Neural progenitor cell (in vitro differentiated cells): ENCODE measurements at regions not wholly inside any gene's neighbourhood (a gene's known extent, or its start where the extent isn't known, plus 50 kb on each side); places are given as distances from the start of the nearest gene placed in this dataset.
"Not testable (repeated sequence)": the region's sequence is repeated elsewhere in the genome, so short reads cannot be mapped to it uniquely, and the experiment has no call there.

Experiments
- DNase-seq: peaks from one replicate; pipeline ENCODE4 v3.0.0-alpha.2; 2016; ENCODE audit warnings: low spot score
- H2AFZ ChIP-seq: fragments of 200-600 bp; sonication (generic); replicated peaks from 2 replicates; pipeline ENCODE4 v1.6.1; 2016; ENCODE audit warnings: antibody characterized with exemption
- H3F3A ChIP-seq: fragments of 200-600 bp; sonication (generic); 2 replicates; pipeline ENCODE4 v1.6.1; 2016; ENCODE audit warnings: antibody characterized with exemption, low read depth
- H3K27ac ChIP-seq: fragments of 200-600 bp; sonication (generic); 2 replicates; pipeline ENCODE4 v1.5.1; 2016; ENCODE audit warnings: mild to moderate bottlenecking
- H3K27me3 ChIP-seq: fragments of 200-600 bp; sonication (generic); 2 replicates; pipeline ENCODE4 v1.6.1; 2016; ENCODE audit warnings: mild to moderate bottlenecking, moderate library complexity
- H3K36me3 ChIP-seq: fragments of 200-600 bp; sonication (generic); 2 replicates; pipeline ENCODE4 v1.5.1; 2016
- H3K4me1 ChIP-seq: fragments of 200-600 bp; sonication (generic); 2 replicates; pipeline ENCODE4 v1.6.1; 2016; ENCODE audit warnings: mixed run types
- H3K4me2 ChIP-seq: fragments of 200-600 bp; sonication (generic); 2 replicates; pipeline ENCODE4 v1.6.1; 2016
- H3K4me3 ChIP-seq: fragments of 200-600 bp; sonication (generic); 2 replicates; pipeline ENCODE4 v1.5.1; 2016
- H3K79me2 ChIP-seq: fragments of 200-600 bp; sonication (generic); 2 replicates; pipeline ENCODE4 v1.6.1; 2016; ENCODE audit warnings: low read depth
- H3K9ac ChIP-seq: fragments of 200-600 bp; sonication (generic); 2 replicates; pipeline ENCODE4 v1.6.1; 2016
- H3K9me3 ChIP-seq: fragments of 200-600 bp; sonication (generic); 2 replicates; pipeline ENCODE4 v1.5.1; 2016; ENCODE audit warnings: low read depth
- H4K20me1 ChIP-seq: fragments of 200-600 bp; sonication (generic); 2 replicates; pipeline ENCODE4 v1.6.1; 2016; ENCODE audit warnings: low read depth
- H3K27ac Mint-ChIP-seq: 3 replicates; pipeline ENCODE4 v1.8.0; 2021; ENCODE audit warnings: mixed read lengths
- H3K27me3 Mint-ChIP-seq: 2 replicates; pipeline ENCODE4 v1.8.0; 2022; ENCODE audit warnings: low read depth, mild to moderate bottlenecking, inconsistent platforms, moderate library complexity, mixed read lengths; ENCODE audit not compliant: insufficient read depth
- H3K36me3 Mint-ChIP-seq: 3 replicates; pipeline ENCODE4 v1.8.0; 2021; ENCODE audit warnings: mixed read lengths
- H3K4me1 Mint-ChIP-seq: 3 replicates; pipeline ENCODE4 v1.8.0; 2021; ENCODE audit warnings: mixed read lengths
- H3K4me3 Mint-ChIP-seq: 3 replicates; pipeline ENCODE4 v1.8.0; 2021; ENCODE audit warnings: mild to moderate bottlenecking, moderate library complexity, mixed read lengths
- H3K9me3 Mint-ChIP-seq: 3 replicates; pipeline ENCODE4 v1.8.0; 2020; ENCODE audit warnings: mixed read lengths
- CTCF ChIP-seq: fragments of 200-600 bp; sonication (generic); IDR thresholded peaks from 2 replicates; pipeline ENCODE4 v1.5.1; 2017; ENCODE audit warnings: antibody characterized with exemption, mild to moderate bottlenecking
- EZH2 ChIP-seq: fragments of 200-600 bp; sonication (generic); IDR thresholded peaks from 2 replicates; pipeline ENCODE4 v1.6.1; 2017; ENCODE audit warnings: antibody characterized with exemption, mild to moderate bottlenecking, moderate library complexity
- EZH2phosphoT487 ChIP-seq: fragments of 200-600 bp; sonication (generic); IDR thresholded peaks from 2 replicates; pipeline ENCODE4 v1.6.1; 2017; ENCODE audit warnings: antibody characterized with exemption

DNA sequence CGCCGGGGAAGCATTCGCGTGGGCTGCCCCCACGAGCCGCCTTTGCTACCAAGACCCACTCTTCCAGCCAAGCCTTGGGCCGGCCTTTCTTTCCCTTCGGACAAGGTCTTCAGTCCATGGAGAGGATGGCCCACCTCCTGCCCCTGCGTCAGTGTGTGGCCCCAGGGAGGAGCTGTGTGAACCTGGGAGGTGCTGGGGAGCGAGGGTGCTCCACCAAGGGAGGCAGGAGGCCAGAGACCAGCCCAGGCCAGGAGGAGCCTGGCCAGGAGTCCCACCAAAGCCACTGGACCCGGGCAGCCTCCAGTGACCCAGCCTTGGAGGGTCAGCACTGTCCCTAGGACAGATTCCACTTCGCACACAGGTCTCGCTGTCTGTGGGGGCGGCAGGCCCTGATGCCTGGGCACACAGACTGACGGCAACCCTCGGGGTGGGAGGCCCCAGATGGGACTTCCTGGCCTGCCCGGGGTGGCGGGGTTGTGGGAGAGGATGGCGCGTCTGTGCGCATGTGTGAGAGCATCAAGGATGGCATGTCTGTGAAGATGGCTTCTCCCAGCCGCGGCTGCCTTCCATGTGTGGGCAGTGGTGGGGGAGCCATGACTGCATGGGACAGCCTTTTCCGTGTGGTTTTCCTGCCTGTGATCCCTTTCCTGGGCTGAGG is 113.3 kb upstream of the LPCAT1 start:
- H3K9me3 Mint-ChIP-seq = no peaks in the 10 kb centered on the region
- H3K36me3 Mint-ChIP-seq = no peaks in the 10 kb centered on the region
- no peak overlapping the region for H3K9ac ChIP-seq
- H4K20me1 ChIP-seq = no peaks in the 10 kb centered on the region
- H3K79me2 ChIP-seq = no peaks in the 10 kb centered on the region
- no peaks in the 10 kb centered on the region for H3K9me3 ChIP-seq
- H3K4me3 Mint-ChIP-seq = no peak overlapping the region
- no peak overlapping the region for H3K27ac Mint-ChIP-seq
- peaks cover 25% of the 10 kb centered on the region for H3K4me1 Mint-ChIP-seq
- H3K36me3 ChIP-seq = no peaks in the 10 kb centered on the region
- H3K27ac ChIP-seq = no peak overlapping the region
- H3K4me2 ChIP-seq = no peak overlapping the region
- no peaks in the 10 kb centered on the region for H3K4me1 ChIP-seq
- peaks cover 7% of the 10 kb centered on the region for H3K27me3 Mint-ChIP-seq
- no peak overlapping the region for H3K4me3 ChIP-seq
- H3K27me3 ChIP-seq = peaks cover 7% of the 10 kb centered on the region
- H2AFZ ChIP-seq = no peak overlapping the region
- TF ChIP-seq EZH2phosphoT487 = no peak
- no peak for TF ChIP-seq CTCF
- TF ChIP-seq EZH2 = no peak
- peaks cover 2% of the 10 kb centered on the region for H3F3A ChIP-seq
- DNase-seq = no peak

GRCh38 chr5:1636208-1636770 is 112.5 kb upstream of the LPCAT1 start:
- not testable (repeated sequence) for H3K36me3 ChIP-seq, H3K9ac ChIP-seq, H2AFZ ChIP-seq, H3K4me3 Mint-ChIP-seq, DNase-seq, H3F3A ChIP-seq, H3K9me3 Mint-ChIP-seq, H4K20me1 ChIP-seq, H3K9me3 ChIP-seq, H3K36me3 Mint-ChIP-seq, H3K27me3 Mint-ChIP-seq, H3K27me3 ChIP-seq, H3K4me2 ChIP-seq, H3K27ac ChIP-seq, H3K4me1 ChIP-seq, H3K4me3 ChIP-seq, H3K79me2 ChIP-seq
- peak overlapping the region; percentile 29 for H3K27ac Mint-ChIP-seq
- peaks cover 19% of the 10 kb centered on the region for H3K4me1 Mint-ChIP-seq

DNA sequence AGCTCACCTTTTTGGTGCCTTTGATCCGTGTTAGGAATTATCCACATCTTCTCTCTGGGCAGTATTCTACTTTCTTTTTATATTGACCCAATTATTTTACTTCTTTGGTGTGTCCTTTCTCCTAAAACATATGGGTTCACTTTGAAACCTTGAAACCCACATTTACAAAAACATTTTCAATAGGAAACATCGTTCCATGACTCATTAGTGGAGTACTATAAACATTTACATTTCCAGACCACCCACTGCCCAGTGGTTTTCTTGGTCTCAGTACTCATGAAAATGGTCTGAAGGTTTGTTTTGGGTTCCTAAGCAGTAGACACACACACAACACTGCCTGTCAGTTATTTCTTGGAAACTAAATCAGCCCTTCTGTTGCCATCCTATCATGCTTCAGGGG is 111.7 kb upstream of the LPCAT1 start:
- not testable (repeated sequence) for H3K79me2 ChIP-seq, H3K27ac Mint-ChIP-seq, H3K27ac ChIP-seq, H3F3A ChIP-seq, H3K27me3 ChIP-seq, H2AFZ ChIP-seq, H3K9me3 Mint-ChIP-seq, DNase-seq, H3K4me1 ChIP-seq, H4K20me1 ChIP-seq, H3K36me3 Mint-ChIP-seq, H3K36me3 ChIP-seq, H3K9me3 ChIP-seq, H3K4me3 ChIP-seq, H3K27me3 Mint-ChIP-seq, H3K4me2 ChIP-seq, H3K9ac ChIP-seq
- H3K4me3 Mint-ChIP-seq = peak overlapping the region; percentile 61
- peaks cover 14% of the 10 kb centered on the region for H3K4me1 Mint-ChIP-seq

GRCh38 chr5:1634337-1634661 is 110.5 kb upstream of the LPCAT1 start:
- H3F3A ChIP-seq = no peaks in the 10 kb centered on the region
- H3K9me3 ChIP-seq = no peaks in the 10 kb centered on the region
- peak overlapping the region; percentile 85 for H3K4me3 Mint-ChIP-seq
- peaks cover 5% of the 10 kb centered on the region for H3K4me1 Mint-ChIP-seq
- no peaks in the 10 kb centered on the region for H3K36me3 Mint-ChIP-seq
- no peak overlapping the region for H3K27ac Mint-ChIP-seq
- no peaks in the 10 kb centered on the region for H3K79me2 ChIP-seq
- peaks cover 4% of the 10 kb centered on the region for H3K27me3 Mint-ChIP-seq
- peak overlapping the region; percentile 69 for H3K4me3 ChIP-seq
- no peaks in the 10 kb centered on the region for H3K9me3 Mint-ChIP-seq
- H3K27me3 ChIP-seq = no peaks in the 10 kb centered on the region
- DNase-seq = no peak
- peak overlapping the region; percentile 78 for H3K4me2 ChIP-seq
- peak overlapping the region; percentile 93 for H2AFZ ChIP-seq
- TF ChIP-seq EZH2phosphoT487 = no peak
- no peak for TF ChIP-seq CTCF
- TF ChIP-seq EZH2 = no peak
- H4K20me1 ChIP-seq = no peaks in the 10 kb centered on the region
- H3K4me1 ChIP-seq = no peaks in the 10 kb centered on the region
- no peak overlapping the region for H3K9ac ChIP-seq
- H3K27ac ChIP-seq = no peak overlapping the region
- no peaks in the 10 kb centered on the region for H3K36me3 ChIP-seq
